RKO (cell line): ENCODE measurements at regions not wholly inside any gene's neighbourhood (a gene's known extent, or its start where the extent isn't known, plus 50 kb on each side); places are given as distances from the start of the nearest gene placed in this dataset.
A peak's percentile ranks its signal among the peaks of the same experiment; 100 is the strongest.
"Not testable (repeated sequence)": the region's sequence is repeated elsewhere in the genome, so short reads cannot be mapped to it uniquely, and the experiment has no call there.

ENCODE experiments used
- DNase-seq: peaks from one replicate; pipeline ENCODE4 v3.0.0-alpha.2; 2016; ENCODE audit warnings: low spot score

DNA sequence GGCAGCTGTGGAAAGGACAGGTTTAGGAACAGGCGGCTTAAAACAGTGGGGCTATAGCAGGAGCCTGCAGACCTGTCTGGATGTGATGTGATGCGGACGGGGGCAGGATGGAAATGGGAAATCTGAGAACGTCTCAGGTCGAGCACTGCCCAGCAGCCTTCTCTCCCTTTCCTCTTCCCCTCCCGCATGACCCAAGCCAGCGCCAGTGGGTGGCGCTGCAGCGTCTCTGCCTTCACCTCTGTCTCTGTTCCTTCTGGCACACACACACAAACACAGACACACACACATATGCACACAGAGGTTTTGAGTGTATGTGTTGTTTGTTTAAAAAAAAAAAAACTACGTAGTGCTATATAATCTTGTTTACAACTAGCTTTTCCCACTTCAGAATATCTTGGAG lies 82.0 kb upstream of the SLC66A3 start:
- DNase-seq, result no peak

DNA sequence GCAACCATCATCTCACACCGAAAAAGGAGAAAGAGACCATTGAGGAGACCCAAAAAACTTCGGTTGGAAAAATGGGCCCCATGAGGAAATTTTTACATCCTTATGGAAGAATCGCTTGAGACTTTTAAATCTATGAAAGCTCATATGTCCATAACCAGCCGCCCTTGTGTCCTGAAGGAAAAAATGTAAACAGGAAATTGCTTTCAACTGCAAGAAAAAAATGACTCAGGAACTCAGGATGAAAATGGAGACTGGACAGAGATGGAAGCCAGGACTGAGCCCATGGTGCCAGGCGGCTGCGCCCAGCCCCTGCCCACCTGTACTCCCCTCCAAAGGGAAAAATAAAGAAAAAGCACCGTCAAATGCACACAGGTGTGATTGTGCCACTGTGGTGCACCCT lies 81.5 kb upstream of the SLC66A3 start:
- DNase-seq, result no peak

DNA sequence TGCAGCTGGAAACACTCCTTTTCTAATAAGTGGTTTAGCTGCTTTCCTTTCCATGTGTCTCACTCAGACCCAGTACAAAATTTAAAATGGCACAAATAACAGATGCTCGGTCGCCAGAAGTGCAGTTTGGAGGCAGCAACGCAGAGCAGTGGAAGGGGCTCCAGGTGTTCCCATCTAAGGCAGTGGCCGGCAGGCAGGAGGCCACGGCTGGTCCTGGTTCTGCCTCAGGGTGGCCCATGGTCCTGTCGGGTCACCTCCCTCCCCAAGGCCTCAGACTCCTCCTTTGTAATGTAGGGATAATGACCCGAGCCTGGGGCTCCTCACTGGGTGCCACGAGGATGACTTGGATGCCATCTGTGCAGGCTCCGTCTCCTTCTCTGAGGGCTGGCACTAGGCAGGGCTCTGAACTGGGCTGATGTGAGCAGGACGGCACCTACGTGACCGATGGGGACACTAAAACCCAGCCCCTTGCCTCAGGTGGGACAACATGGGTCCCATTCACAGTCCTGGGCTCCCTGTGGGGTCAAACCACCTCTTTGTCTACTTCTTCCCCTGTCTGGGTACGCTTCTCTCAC lies 80.9 kb upstream of the SLC66A3 start:
- DNase-seq, result no peak

DNA sequence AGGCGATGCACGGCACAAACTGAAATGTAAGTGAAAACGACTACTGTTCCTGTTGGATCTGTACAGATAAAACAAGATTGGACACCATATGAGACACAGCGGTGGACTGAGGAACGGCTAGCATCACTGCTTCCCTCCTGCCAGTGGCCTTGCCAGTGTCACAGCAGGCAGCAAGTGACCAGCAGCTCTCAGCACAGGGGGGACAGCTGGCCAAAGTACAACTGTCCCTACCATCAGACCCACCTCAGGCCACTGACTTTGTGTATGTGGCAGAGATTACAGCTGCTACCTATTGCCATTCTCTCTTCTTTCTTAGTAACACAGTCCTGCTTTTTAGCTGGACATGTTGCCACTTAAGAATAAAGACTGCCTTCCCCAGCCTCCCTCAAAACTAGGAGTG lies 80.0 kb upstream of the SLC66A3 start:
- no peak for DNase-seq

DNA sequence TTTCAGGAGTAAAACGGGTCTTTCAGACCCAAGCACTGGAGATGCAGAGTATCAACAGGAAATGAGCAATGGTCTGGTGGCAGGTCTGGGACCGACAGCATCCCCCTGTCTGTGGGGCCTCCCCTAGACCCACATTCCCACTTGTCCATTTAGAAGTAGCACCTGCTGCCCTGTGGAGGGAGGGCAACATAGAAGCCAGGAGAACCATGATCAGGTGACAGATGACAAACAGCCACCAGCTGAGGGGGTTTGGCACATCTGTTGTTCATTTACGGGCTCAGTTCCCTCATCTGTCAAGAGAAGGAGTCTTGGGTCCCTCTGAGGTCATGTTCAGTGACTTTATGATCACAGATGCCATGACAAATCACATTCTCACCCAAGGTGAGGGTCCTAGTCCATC lies 77.9 kb upstream of the SLC66A3 start:
- no peak for DNase-seq

DNA sequence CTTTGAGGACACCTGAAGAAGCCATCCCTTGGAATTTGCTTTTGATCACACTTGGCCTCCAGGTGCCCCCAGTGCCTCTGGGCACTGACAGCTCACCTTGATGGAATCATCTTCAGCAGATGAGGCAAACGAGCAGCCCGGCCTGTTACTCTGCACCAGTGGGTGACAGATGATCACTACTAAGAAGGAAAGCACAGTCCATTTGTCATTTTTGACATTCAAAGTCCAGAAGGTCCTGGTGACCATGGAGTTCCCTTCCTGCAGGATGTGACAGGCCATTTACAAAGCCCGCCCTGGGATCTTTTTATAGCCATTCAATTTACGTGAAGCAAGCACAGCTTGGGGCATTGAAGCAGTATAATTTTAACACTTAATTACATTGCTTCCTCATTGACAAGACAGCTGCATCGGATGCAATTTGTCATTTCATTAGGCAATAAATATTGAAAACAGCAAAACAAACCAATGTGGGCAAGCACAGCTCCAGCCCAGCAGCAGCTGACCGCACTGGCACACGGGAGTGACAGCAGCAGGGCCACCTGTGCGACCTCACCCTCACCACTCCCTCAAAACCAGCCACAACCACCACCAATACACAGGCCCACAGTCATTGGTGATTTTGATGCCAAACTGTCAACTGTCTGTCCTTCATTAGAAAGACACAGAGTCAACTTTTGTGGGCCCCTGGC lies 76.0 kb upstream of the SLC66A3 start:
- no peak for DNase-seq

DNA sequence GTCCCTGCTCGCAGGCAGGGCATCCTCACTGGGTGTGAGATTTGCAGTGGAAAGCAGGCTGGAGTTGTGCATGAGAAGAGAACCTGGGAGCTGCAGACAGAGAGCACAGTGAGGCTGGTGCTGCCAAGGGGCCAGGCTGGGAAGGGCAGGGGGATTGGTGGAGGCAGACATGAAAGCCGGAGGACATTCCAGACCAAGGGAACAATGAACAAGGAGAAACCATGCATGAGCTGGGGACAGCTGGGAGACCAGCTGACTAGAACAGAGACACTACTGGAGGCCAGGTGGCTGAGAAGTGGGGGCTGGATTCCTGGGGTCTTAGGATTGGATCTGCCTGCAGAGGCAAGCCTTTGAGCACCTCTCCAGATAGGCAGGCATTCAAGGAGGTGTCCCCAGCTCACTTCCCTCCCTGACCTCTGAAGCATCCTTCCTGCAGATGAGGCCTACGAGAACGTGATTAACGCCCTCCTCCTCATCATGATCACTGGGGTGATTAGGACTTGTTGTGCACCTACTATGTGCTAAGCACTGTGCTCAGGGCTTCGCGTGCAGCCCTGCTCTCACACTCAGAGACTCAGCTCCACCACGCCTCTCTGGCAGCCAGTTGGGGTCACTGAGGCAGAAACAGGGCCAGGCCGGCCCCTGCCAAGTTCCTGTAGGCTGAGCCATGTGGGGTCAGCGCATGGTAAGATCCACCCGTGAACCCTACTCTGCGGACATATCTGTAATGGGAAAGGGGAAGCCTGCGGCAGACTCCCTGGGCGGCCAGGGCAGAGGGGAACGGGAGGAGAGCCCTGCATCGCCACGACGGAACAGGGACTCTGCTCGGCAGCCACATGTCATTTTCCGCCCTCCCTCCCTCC lies 74.8 kb upstream of the SLC66A3 start:
- no peak for DNase-seq

DNA sequence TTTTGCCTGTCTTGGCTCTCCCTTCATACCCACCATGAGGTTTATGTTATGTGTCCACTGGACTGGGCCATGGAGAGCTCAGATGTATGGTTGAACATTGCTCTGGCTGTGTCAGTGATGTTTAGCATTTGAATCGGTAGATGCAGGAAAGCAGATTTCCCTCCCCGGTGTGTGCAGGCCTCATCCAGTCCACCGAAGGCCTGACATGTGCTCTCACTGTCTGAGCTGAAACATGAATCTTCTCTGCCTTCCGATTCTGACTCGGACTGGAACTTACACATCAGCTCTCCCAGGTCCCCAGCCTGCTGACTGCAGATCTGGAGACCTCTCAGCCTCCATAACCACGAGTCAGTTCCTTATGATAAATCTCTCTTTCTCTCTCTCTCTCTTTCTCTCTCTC lies 72.4 kb upstream of the SLC66A3 start:
- no peak for DNase-seq

DNA sequence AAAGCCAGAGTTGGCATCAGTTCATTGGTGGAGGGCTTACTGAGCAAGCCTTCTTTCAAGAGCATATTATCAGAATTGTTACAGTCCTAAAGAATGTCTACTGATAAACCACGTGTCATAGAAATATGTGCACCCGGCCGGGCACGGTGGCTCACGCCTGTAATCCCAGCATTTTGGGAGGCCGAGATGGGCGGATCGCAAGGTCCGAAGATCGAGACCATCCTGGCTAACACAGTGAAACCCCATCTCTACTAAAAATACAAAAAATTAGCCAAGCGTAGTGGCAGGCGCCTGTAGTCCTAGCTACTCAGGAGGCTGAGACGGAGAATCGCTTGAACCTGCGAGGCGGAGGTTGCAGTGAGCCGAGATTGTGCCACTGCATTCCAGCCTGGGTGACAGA lies 66.4 kb upstream of the SLC66A3 start:
- DNase-seq, result not testable (repeated sequence)

DNA sequence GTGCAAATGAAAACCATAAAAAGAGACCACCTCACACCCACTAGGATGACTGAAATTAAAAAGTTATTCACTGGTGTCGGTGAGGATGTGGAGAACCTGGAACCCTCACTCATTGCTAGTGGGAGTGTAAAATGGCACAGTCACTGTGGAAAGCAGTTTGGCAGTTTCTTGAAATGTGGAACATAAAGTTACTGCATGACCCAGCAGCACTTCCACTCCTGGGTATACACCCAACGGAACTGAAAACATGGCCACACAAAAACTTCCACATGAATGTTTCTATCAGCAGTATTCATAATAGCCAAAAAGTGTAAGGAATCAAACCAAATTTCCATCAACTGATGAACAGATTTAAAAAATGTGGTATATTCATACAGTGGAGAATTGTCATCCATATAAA lies 65.1 kb upstream of the SLC66A3 start:
- DNase-seq, result no peak

DNA sequence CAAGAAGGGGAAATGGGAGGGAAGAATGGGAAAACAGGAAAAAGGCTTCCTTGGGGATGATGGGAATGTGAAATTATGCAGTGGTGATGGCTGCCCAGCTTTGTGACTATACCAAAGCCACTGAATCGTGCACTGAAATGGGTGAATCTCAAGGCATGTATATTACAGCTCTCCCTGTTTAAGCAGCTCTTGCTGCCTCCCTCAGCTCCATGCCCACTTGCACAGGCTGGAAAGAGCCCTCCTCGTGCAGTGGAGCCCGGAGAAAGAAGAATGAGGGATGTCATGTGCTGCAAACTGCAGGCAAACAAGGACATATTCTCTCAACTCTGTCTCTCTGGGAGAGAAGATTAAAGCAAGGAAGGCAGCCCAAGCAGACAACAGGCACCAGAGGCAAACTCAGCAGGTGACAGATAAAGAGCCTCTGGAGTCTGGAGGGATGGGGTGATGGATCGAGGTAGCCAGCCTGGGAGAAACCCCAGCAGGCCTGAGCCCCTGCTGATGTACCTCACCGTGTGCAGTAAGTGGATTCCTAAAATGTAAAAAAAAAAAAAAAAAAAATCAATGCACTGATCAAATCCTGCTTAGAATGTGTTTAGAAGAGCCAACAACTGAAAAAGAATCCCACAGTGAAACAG lies 62.4 kb upstream of the SLC66A3 start:
- no peak for DNase-seq

DNA sequence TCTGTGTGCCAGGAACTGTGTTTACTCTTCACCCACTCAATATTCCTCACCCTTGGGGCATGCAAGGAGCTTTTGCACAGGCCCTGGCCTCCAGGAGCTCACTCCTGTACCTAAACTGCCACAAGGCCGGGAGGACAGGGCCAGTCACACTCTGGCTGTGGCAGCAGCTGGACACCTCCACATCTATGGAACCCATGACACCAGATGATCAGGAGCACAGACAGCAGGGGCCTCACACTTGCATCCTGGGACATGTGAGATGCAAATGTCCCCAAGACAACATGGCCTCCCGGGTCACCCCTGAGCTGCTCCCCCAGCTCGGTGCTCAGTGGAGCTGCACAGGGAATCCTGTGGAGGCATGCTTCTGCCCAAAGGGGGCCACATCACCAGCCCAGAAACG lies 61.8 kb upstream of the SLC66A3 start:
- DNase-seq, result no peak

DNA sequence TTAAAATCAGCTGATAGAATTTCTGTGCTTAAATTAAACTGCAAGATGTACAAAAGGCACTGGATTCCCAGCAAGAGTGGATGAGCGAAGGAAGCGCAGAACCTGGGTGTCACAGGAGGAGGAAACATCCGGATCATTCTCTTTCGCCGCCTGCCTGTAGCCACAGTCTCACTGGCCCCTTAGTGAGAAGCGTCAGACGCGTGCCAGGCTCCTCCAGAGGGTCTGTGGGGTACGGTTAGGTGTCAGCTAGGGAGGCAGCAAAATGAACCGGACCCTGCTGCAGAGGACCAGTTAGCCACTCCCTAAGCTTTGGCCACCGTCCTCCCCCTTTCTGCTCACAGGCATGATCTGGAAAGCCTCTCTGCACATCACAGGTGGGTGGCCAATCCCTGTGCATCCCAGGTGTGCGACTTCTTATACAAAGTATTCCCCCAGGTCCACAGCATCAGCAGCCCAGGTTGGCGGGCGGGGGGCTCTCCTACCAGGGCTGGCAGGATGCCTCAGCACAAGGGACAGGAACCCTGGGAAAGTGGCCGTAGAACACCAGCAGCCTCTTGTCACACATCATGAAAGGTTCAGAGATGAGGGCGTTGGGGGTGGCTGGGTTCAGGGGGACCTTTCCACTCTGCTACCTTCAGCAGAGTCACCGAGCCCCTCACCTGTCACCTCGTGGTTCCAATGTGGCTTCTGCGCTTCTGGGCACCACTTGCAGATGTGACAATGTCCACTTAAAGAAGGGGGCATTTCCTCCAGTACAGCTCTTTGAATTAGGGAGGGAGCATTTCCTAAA lies 61.1 kb upstream of the SLC66A3 start:
- no peak for DNase-seq

DNA sequence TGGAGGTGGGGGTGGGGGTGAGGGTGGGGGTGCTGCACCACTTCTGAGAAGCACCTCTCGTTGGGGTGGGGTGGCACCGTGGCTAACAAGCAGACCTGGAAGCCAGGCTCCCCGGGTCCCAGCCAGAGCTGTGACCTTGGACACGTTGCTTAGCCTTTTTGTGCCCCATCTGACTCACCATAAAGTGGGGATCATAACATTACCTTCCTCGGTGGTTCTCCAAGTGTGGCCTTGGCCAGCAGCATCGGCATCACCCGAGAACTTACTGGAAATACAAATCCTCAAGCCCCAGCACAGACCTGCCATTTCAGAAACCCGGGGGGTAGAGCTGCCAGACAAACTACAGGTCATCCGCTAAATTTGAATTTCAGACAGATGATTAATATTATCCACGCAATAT lies 58.7 kb upstream of the SLC66A3 start:
- no peak for DNase-seq

DNA sequence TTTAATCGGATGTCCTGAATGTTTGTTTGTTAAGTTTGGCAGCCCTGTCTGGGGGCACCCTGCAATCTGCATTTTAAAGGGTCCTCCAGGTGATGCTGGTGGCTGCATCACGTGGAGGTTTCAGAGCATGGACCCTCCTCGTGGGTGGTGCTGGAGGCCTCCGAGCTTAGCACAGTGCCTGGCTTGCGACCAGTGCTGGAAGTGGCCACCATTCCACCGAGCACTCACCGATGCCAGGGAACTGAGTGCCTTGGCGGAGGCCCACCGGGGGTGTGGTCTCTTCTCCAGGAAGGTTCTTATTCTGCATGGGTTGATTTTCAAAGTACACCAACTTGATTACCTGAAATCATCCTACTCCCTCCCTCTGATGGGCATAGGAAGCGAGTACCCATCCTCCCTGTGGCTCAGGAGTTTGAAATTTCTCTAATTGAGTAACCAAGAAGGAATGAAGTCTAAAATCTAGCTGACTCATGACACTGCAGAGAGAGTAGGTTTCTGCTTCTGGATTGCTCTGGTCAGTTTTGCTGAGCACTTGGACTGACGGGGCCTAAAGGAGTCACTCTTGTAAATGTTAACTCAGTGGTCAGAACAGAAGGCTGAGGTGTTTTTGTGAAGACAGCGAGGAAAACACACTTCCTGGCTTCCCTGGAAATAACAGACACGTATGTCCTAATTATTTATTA lies 58.1 kb upstream of the SLC66A3 start:
- DNase-seq, result peak; percentile 55

DNA sequence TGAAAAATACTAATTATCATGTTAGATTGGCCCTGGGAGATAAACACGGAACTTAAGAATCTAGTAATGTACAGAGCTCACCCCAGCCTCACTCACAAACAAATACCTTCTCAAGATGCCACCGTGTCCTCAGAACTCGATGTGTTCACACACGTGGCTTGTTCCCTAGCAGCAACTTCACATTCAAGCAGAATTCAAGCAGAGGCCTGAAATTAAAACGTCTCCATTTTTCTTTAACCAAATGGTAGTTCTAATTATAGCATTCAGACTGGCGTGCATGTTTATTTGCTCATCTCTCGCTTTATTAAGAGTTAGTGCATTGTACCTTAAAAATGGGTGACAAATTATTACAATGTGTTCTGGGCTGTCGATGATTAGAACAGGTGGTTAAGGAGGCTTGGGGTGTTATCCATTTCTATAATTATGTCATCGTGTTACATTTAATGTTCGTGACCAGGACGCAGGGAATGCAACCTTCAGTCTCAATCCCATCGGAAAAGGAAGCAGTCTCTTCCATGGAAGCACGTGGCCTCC lies 57.3 kb upstream of the SLC66A3 start:
- DNase-seq, result no peak

DNA sequence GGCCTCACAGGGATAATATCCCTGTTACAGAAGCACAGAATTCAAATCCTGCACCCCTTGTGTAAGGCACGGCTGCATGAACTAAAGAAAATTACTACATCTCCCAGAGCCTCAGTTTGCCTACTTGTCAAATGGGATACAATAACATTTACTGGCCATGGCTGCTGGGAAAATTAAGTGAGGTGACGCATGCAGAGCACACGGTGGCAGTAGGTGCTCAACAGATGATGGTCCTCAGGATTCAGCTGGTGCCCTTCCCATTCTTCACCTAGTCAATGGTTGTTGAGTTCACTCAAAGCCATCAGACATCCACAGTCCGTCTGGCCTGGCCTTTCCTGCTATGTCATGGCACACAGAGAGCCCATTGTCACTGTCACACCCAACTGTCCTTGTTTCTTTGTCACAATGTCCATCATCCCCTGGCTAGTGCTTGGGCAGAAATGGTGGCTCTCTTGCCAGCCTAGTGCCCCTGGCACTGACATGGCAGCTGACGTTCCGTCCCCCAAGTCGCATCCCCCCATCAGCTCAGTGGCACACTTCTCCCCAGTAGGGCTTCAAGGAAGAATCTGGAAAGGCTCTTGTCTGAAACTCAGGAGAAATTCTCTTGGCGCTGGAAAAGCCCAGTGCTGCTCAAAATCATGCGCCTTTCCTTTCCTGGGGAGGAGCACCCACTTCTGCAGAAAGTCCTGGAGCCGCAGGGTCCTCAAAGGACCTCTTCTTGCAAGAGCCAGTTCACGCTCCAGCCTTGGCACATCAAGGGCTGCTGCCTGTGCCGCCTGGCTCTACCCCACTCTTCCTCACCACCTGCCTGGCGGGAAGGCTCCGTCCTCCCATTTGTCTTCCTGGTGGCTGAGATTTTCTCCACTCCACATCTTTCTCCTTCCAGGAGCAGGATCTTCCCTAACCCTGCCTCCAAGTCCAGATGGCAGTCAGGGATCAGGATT lies 55.9 kb upstream of the SLC66A3 start:
- DNase-seq, result no peak

DNA sequence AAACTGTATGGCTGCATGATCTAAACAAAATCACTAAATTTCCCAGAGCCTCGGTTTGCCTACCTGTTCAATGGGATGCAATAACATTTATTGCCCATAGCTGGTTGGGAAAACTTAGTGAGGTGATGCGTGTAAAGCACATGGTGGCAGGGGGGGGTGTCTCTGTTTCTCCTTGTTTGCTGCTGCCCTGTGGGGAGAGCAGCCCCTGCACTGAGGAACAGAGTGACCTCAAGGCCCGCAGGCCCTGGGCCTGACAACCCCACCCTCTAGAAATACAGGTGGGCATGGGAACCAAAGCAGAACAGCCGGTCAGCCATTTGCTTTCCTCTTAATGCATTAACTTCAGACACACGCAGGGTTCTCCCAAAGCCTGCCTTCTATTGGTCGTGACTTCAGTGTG lies 55.1 kb upstream of the SLC66A3 start:
- no peak for DNase-seq

DNA sequence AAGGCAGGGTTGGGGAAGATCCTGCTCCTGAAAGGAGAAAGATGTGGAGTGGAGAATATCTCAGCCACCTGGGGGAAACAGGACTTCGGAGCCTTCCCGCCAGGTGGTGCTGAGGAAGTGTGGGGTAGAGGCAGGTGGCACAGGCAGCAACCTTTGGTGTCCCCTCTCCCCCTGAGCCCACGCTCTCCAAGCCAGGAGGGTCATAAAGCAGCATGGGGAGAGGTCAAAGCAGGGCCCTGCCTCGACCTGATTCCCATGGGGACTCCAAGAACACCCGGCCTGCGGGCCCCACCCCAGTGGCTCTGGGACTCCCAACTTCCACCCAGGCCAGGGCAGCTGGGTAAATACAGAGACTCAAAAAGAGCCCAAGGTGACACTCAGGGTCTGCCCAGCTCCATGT lies 54.3 kb upstream of the SLC66A3 start:
- no peak for DNase-seq

DNA sequence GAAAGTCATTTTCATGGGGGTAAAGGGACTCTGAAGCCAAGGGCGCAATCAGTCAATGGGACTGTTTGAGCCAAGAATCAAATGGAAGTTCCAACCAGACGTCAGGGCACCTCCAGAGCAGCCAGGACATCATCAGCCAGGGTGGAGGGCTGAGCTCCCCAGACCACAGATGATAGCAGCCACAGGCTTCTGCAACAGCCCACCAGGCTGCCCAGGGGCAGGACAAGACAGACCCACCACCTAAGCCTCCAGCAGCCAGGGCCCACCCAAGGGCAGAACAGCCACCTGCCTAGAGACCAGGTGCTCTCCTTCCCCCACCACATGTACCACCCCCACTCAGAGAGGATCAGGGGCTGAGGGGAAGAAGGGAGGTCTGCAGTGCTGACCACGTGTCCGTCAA lies 53.8 kb upstream of the SLC66A3 start:
- no peak for DNase-seq
